NB4 (cell line): ENCODE measurements at regions not wholly inside any gene's neighbourhood (a gene's known extent, or its start where the extent isn't known, plus 50 kb on each side); places are given as distances from the start of the nearest gene placed in this dataset.

ENCODE experiments used
- DNase-seq: peaks from one replicate; pipeline ENCODE4 v3.0.0; 2010; ENCODE audit warnings: low read depth
- H3K4me3 ChIP-seq: one replicate; pipeline ENCODE4 v1.5.1; 2011; ENCODE audit warnings: mild to moderate bottlenecking, low read depth, low read length, moderate library complexity
- MYC ChIP-seq: IDR thresholded peaks from 2 replicates; pipeline ENCODE4 v1.6.1; 2011; ENCODE audit warnings: low read depth, low read length
- POLR2A ChIP-seq: IDR thresholded peaks from 2 replicates; pipeline ENCODE4 v1.6.1; 2011; ENCODE audit warnings: mild to moderate bottlenecking; ENCODE audit not compliant: insufficient read length; ENCODE audit errors: extremely low read depth
- TF ChIP-seq, protein P1 (sequence below): IDR thresholded peaks from 2 replicates; pipeline ENCODE4 v1.6.1; 2011; ENCODE audit warnings: low read depth, low read length
- TF ChIP-seq, protein P2 (sequence below): IDR thresholded peaks from one replicate; pipeline ENCODE4 v1.5.1; 2012; ENCODE audit warnings: low read depth, low read length

DNA sequence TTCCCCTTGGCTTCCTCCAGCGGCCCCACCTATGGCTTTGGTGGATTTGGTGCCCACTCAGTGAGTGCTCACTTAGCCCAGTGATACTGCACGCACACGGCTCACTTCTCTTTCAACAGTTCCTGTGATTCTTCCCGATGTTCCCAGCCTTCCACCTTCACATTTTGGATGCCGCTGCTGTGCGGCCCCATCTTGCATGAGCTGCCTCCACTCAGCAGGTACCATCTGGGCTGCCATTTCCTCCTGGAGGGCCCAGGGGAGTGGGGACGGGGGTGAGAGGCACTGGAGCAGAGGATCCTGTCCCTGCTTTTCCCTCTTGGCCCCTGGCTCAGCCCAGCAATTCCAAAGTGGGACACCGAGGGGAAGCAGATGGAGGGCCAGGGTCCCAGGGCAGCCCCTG is 323.3 kb upstream of the ZNF32 start:
- no peak for DNase-seq
- H3K4me3 ChIP-seq: no peak overlapping the region
- no peak for TF ChIP-seq POLR2A
- TF ChIP-seq, protein P1, sequence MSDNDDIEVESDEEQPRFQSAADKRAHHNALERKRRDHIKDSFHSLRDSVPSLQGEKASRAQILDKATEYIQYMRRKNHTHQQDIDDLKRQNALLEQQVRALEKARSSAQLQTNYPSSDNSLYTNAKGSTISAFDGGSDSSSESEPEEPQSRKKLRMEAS: no peak
- TF ChIP-seq, protein P2, sequence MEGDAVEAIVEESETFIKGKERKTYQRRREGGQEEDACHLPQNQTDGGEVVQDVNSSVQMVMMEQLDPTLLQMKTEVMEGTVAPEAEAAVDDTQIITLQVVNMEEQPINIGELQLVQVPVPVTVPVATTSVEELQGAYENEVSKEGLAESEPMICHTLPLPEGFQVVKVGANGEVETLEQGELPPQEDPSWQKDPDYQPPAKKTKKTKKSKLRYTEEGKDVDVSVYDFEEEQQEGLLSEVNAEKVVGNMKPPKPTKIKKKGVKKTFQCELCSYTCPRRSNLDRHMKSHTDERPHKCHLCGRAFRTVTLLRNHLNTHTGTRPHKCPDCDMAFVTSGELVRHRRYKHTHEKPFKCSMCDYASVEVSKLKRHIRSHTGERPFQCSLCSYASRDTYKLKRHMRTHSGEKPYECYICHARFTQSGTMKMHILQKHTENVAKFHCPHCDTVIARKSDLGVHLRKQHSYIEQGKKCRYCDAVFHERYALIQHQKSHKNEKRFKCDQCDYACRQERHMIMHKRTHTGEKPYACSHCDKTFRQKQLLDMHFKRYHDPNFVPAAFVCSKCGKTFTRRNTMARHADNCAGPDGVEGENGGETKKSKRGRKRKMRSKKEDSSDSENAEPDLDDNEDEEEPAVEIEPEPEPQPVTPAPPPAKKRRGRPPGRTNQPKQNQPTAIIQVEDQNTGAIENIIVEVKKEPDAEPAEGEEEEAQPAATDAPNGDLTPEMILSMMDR: no peak
- TF ChIP-seq MYC: no peak

DNA sequence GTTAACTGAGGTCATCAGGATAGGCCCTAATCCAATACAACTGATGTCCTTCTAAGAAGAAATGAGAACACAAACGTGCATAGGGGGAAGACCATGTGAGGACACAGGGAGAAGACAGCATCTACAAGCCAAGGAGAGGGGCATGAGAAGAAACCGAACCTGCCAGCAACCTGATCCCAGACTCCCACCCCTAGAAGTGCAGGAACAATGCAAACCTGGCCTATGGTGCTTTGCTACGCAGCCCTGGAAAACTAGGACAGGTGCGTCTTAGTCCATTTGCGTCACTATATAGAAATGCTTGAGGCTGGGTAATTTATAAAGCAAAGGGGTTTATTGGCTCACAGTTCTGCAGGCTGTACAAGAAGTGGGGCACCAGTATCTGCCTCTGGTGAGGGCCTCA is 322.6 kb upstream of the ZNF32 start:
- no peak overlapping the region for H3K4me3 ChIP-seq
- DNase-seq: no peak
- TF ChIP-seq, protein P2: no peak
- TF ChIP-seq, protein P1: no peak
- TF ChIP-seq POLR2A: no peak
- no peak for TF ChIP-seq MYC

DNA sequence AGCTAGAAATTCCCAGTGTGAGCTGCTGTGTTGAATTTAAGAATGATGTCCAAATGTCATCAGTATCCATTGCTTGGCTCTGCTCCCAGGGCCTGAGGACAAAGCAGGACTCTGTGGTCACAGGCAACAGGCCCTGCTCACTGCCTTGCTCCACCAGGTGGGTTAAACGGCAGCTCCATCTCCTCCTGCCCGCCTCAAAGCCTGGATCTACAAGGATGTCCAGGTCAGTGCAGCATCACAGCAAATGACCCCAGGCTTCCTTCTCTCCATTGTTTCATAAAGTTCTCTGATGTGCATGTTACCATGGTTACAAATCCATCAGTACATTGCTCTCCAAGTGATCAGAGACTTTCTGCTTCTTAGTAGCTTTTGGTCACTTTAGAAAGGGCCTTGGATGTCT is 322.0 kb upstream of the ZNF32 start:
- no peak for TF ChIP-seq MYC
- TF ChIP-seq POLR2A: no peak
- TF ChIP-seq, protein P1: no peak
- TF ChIP-seq, protein P2: no peak
- H3K4me3 ChIP-seq: no peak overlapping the region
- DNase-seq: no peak

DNA sequence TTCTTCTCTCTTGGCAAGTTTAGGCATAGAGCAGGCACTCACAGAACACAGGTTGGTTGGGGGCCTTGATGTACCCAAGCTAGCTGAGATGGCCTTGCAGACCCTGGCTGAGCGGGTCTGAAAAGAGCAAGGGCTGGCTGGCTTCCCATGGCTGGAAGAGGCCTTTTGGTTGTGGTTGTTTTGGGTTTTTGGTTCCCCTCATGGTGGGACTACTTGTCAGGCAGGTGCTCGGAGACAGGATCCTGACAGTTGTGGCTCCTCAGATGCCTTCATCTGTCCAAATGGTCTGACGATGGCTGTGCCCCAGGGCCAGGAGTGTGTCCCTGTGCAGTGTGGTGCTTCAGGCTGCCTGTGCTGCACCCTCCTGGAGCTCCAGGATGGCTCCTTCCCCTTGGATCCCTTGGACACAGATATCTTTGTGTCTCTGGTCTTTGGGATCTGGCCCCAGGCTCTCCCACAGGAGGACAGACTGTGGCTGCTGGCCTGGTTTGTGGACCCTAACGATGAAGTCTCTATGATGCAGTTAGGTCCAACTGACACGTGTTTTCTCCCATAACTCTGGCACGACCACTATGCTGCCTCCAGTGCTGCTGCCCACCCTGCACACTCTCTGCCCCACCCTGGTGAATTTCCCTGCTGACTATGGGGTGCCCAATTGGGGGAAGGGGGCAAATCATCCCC is 321.5 kb upstream of the ZNF32 start:
- TF ChIP-seq, protein P1: no peak
- no peak for DNase-seq
- H3K4me3 ChIP-seq: no peak overlapping the region

DNA sequence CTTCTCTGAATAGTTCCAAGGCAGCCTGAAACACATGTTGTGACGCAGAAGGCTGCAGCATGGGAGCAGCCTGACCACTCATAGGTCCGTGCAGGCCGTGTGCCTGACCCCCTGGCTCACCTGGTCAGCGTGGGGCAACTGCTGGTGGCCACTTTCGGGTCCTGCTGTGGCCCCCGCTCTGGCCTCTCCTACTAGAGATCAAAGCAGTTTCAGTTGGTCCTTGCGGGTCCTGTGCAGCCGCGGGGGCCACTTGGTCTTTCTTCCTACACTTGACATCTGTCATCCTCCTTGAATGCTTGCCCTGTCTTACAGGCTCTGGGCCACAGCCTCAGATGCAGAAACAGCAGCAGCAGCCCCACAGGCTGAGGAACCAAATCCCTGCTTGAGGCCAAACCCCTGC is 320.8 kb upstream of the ZNF32 start:
- TF ChIP-seq, protein P1: no peak
- TF ChIP-seq, protein P2: no peak
- TF ChIP-seq MYC: no peak
- no peak for TF ChIP-seq POLR2A
- no peak overlapping the region for H3K4me3 ChIP-seq
- no peak for DNase-seq

DNA sequence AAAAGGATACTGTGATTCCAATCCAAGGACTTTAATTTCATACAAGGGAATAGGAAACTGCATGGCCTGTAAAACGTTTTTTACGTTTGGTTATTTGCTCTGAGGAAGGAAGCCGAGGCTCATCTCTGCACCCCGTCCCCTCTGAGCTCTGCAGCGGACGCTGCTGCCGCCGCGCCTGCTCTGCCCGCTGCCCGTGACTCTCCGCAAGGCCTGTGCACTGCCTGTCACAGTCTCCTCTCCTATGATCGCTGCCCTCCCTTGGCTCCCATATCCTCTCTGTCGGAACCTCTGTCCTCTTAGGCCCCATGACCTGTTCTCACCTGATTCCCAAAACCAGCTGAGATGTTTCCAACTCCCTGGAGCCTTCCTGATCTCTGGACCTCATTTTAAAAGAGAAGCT is 320.3 kb upstream of the ZNF32 start:
- no peak overlapping the region for H3K4me3 ChIP-seq
- TF ChIP-seq POLR2A (no peak), MYC (no peak)
- TF ChIP-seq, protein P2: no peak
- TF ChIP-seq, protein P1: no peak
- DNase-seq: no peak
